OCI-LY7 (cell line): ENCODE measurements at regions not wholly inside any gene's neighbourhood (a gene's known extent, or its start where the extent isn't known, plus 50 kb on each side); places are given as distances from the start of the nearest gene placed in this dataset.

Experiments used
- EZH2phosphoT487 ChIP-seq: fragments of 200-600 bp; sonication (generic); IDR thresholded peaks from 2 replicates; pipeline ENCODE4 v1.6.1; 2018; ENCODE audit warnings: low read depth, borderline replicate concordance, mild to moderate bottlenecking, mixed run types, antibody characterized with exemption, low read length, moderate library complexity, mixed read lengths
- TF ChIP-seq, protein P1 (sequence below): fragments of 200-600 bp; sonication (generic); conservative IDR thresholded peaks from 2 replicates; pipeline ENCODE4 v1.5.1; 2014; ENCODE audit warnings: mild to moderate bottlenecking, antibody characterized with exemption, low read length, moderate library complexity, mixed read lengths

DNA sequence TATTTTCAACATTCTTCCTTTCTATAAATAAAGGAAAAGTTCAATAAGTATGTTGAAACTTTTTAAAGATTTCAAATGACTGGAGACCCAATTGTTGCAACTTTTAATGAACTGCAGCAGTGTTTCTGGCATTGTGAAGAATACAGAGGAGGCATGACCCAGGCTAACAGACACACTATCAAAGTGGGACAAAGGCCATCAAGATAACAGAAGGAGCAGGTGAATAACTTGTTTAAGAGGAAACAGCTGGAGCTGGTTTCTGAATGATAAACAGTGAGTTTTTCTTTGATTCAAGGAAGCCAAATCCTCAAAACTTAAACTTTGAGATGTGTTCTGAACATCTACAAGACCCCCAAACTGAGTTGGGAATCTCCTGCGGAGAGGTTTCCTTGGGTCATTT, 734.6 kb downstream of the TLR4 start:
- TF ChIP-seq, protein P1, sequence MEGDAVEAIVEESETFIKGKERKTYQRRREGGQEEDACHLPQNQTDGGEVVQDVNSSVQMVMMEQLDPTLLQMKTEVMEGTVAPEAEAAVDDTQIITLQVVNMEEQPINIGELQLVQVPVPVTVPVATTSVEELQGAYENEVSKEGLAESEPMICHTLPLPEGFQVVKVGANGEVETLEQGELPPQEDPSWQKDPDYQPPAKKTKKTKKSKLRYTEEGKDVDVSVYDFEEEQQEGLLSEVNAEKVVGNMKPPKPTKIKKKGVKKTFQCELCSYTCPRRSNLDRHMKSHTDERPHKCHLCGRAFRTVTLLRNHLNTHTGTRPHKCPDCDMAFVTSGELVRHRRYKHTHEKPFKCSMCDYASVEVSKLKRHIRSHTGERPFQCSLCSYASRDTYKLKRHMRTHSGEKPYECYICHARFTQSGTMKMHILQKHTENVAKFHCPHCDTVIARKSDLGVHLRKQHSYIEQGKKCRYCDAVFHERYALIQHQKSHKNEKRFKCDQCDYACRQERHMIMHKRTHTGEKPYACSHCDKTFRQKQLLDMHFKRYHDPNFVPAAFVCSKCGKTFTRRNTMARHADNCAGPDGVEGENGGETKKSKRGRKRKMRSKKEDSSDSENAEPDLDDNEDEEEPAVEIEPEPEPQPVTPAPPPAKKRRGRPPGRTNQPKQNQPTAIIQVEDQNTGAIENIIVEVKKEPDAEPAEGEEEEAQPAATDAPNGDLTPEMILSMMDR = no peak
- no peak for TF ChIP-seq EZH2phosphoT487
